GM20431 (cell line): ENCODE measurements at regions not wholly inside any gene's neighbourhood (a gene's known extent, or its start where the extent isn't known, plus 50 kb on each side); places are given as distances from the start of the nearest gene placed in this dataset.
"Not testable (repeated sequence)": the region's sequence is repeated elsewhere in the genome, so short reads cannot be mapped to it uniquely, and the experiment has no call there.

Experiments used
- in situ Hi-C: fragments of 300-500 bp; cut with MseI, MboI; formaldehyde crosslinking; loops from one replicate; pipeline ENCODE4 v1.15.0; 2020; ENCODE audit warnings: low sequenced_read_pairs; ENCODE audit not compliant: unreplicated experiment

DNA sequence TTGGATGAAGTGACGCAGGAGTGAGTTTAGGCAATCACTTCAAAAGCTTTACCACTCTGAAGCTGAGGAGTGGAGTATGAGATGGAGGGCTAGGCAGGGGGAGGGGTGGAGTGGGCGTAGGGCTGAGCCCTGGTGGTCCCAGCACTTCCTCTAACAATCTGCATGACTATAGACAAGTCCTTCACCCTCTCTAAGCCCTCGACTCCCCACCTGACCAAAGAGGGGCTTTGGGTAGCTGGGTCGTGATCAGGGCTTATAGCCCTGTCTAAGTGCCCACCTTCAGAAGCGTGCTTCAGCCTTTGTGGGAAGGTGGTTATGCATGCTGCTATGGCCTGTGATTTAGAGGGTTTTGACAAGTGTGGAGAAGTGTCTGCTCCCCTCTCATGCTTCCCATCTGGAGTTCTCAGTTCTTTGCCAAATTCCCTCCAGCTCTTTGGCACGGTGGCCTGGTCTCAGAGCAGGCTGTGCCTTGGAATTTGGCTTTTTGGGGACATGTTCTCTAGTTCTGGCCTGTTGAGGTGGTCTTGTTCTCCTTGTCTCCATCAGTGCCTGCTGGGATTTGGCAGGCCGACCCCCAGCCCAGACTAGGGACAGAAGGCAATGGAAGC is 53.0 kb downstream of the ACTBL2 start:
- in situ Hi-C loops, result no loop called here

DNA sequence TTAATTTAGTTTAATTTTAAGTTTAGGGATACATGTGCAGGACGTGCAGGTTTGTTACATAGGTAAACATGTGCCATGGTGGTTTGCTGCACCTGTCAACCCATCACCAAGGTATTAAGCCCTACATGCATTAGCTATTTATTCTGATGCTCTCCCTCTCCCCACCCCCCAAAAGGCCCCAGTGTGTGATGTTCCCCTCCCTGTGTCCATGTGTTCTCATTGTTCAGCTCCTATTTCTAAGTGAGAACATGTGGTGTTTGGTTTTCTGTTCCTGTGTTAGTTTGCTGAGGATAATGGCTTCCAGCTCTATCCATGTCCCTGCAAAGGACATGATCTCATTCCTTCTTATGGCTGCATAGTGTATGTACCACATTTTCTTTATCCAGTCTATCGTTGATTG is 53.6 kb downstream of the ACTBL2 start:
- in situ Hi-C loops, result not testable (repeated sequence)

DNA sequence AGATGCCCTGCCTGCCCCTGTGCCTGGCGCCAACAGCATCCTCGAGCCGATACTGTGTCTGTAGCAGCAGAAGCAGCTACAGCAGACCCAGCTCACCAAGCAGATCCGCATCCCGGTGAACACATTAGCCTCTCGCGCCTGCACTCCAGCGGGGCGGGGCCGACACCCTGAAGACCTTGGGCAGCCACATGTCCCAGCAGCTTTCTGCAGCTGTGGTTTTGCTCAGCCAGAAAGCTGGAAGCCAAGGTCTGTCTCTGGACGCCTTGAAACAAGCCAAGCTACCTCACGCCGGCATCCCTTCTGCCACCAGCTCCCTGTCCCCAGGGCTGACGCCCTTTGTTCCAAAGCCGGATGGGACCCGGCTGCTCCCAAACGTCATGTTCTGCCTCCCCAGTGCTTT is 59.6 kb downstream of the ACTBL2 start:
- in situ Hi-C loops, result no loop called here

DNA sequence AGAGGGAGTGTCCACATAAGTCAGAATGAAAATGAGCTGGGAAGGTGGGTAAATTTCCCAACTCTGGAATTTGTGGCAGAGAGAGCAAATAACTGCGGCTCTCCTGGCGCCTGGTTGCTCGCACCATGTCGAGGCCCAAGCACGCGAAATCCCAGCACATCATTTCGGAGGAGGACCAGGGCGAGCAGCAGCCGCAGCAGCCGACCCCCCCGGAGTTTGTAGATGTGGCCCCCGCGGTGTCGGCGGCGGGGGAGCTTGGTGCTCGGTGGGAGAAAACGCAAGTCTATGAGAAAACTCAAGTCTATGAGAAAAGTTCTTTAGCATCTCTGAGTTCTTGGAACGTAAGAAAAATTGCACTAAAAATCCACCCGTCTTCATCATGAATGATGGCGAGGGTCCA is 60.3 kb downstream of the ACTBL2 start:
- in situ Hi-C loops, result no loop called here

DNA sequence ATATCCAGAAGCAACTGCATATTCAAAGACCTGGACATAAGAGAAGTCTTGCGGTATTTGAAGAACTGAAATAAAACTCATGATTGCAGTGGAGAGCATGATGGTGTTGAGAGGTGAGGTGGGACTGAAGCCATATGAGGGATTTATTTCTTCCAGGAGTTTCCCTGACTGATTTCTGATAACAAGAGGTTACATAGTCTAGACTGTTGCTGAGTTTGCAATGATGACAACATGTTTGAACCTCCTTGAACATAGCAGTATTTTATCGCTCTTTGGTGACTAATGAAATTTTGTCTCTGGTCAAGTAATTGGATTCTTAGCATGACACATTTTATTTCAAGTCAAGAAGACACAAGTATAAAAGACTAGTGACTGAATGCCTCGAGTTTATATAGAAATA is 61.8 kb downstream of the ACTBL2 start:
- in situ Hi-C loops, result no loop called here

DNA sequence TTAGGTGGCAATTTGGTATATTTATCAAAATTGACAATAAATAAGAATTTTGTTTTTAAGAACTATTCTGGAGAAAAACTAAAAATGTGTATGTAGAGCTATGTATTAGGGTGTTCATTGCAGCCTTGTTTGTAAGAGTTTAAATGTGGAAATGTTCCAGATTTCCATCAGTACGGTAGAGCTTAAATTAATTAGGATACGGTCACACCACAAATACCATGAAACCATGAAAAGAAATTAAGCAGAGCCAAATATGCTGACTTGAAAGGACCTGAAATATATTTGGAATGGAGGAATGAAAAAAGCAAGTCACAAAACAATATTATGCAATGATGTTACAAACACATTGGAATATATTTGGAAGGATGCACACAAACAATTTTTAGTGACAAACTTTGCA is 64.6 kb downstream of the ACTBL2 start:
- in situ Hi-C loops, result no loop called here

DNA sequence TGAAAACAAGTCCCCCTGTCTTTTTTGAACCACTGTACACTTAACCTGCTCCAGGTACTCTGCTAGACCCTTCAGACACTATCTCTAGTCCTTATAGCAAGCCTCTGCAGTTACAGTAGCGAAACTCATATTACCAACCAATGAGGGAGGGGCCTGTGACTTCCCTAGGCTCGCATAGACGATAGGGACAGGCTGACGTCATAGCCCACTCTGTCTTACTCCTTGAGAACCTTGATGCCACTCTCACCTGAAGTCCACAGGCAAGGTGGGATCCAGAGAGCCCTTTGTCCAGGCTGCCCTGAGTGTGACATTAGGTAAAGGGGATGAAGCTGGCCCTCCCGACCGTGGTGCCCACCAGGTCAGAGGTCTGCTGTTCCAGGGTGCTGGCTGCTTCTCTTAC is 65.3 kb downstream of the ACTBL2 start:
- in situ Hi-C loops, result no loop called here

DNA sequence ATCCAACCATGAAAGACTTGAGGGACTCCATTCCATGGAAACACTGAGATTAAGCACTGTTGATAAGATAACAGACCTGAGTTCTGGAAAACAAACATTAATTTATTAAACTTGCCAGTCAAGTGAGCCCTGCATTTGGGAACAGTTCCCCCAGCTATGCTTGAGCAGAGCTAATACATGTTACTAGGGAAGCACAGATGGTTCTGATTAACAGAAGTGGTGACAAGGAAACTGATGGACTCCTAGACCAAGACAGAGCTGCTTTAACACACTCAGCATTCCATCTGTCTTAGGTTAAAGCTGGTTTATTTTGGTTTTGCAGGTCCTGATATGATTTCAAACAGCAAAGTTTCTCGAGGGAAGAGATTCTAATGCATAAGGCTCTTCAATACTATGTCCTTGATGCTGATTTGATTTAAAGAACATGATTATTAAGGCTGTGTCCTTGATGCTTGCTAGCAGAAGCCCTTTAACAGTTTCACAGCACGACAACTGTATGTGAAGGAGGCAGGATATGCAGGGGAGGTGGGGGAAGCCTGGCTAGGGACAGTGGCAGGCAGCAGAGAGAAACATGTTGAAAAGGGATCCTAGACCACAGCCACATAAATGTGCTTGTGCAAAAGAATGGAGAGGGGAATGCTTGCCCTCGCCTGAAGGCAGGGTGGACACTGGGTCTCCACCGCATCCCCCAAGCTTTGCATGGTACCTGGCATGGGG is 66.2 kb downstream of the ACTBL2 start:
- in situ Hi-C loops, result no loop called here

DNA sequence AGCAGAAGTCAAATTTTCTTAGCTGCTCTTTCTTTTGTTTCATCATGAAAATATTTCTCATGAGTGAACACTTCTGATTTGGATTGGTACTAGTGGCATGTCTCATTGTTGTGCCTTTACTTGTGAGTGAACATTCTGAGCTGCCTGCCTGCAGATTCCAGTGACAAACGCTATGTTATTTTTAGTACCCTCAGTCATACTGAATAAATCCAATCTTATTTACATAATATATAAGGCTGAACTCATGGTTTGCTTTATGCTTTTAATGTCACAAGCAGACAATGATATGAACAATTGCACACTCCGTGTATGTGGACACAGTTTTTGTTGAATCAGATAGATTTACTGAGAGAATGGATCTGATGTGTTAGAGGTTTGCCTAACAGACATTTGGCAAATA is 67.8 kb downstream of the ACTBL2 start:
- in situ Hi-C loops, result no loop called here

DNA sequence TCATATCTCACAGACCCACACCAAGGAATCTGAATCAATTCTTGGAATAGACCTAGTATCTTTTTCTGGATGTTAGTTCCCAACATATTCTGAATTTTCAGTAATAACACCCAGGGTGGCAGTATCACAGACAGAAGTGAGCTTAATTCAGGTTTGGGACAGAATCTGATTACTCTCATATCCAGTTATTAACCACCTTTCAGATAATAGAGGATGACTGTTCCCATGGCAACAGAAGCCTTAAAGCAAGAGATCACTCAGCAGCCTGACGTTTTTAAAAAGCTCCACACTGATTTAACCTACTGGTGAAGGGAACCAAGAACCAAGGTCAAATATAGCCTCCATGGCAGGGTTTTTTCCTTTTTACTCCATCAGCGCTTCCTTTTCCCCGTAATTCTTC is 68.4 kb downstream of the ACTBL2 start:
- in situ Hi-C loops, result no loop called here

DNA sequence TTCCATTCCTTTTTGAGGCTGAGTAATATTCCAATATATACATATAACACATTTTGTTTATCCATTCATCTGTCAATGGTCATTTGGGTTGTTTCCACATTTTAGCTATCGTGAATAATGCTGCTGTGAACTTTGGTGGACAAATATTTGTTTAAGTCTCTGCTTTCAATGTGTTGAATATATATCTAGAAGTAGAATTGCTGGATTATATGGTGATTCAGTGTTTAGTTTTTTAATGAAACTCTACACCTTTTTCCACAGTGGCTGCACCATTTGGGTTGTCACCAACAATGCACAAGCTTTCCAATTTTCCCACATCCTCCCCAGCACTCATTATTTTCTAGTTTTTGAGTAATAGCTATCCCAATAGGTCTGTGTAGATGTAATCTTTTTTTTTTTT is 69.5 kb downstream of the ACTBL2 start:
- in situ Hi-C loops, result no loop called here

DNA sequence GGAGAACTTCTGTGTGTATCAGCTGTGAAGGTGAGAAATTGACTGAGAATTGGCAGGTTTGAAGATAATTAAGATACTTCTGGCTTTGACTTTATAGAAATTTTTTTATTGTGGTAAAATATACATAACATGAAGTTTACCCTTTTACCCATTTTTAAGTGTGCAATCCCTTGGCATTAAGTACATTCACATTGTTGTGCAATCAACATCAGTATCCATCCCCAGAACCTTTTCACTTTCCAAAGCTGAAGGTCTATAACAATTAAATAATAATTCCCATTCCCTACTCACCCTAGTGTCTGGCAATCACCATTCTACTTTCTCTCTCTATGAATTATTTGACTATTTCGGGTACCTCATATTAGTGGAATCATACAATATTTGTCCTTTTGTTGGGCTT is 69.9 kb downstream of the ACTBL2 start:
- in situ Hi-C loops, result no loop called here

DNA sequence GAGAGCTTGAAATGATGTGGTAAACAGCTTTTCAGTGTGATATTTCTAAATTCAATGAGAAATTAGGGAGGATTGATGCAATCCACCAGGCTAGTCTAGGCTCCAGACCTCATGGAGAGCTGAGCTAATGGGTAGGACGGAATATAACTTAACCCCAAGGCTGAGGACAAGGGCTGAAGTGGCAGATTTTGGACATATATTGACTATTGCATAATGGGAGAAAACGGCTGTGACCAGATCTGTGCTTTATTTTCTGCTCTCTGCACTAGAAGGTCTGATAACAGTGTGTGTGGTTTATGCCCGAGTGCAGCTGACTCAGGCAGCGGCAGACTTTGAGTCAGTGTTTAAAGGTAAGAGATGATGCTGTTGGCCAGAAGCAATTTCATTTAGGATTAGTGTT is 70.6 kb downstream of the ACTBL2 start:
- in situ Hi-C loops, result no loop called here

DNA sequence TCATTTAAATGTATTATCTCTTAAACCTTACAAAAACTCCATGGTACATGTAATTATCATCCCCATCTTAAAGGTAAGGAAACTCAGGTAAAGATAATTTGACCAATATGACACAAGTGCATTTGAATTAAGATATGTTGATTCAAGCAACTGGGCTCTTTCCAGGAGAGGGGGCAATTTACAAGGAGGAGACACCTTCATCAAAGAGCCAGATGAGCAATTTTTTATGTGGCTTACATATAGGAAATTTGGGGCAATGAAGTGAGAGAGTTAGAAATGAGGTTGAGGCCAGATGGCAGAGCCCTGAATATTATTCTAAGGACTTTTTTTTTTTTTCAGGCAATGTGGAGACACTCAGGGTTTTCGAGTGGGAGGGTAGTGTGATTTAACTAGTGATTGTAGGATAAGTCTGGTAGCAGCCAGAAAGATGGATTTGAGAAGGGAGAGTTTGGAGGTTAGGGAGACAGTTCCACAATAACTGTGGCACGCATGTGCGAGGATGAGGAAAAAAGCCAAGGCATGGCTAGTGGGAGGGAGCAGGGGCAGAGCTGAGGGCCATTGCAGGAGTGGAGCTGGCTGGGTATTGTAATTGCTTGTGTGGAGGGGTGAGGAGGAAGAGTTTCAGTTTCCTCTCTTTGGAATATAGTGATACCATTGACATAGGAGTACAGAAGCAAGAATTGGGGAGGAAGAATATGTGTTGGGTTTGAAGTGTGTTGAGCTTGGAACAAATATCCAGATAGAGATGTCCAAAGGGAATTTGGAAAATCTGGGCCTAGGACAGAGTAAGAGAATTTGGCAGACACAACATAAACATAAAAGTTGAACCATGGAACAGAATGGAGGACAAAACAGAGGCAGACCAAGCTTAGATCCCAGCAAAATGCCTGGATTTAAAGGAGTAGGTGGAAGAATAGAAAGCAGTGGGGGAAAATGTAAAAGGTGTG is 72.0 kb downstream of the ACTBL2 start:
- in situ Hi-C loops, result no loop called here

DNA sequence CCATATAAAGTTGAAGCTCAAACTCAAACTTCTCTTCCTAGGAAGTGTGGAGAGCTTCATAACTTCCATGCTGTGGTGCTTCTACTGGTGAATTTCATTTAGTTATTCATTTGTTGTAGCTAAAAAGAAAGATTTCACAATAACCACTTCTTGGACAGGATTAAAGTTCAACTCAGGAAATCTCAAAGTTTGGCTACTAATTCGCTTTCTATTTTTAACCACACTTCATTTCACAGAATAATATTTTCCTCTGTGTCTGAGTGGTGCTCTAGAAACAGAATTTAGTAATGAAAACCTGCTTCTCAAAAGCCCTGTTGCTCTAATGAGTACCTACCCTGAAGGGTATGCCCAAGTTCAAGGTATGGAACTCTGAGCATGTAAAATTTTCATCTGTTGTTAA is 73.9 kb downstream of the ACTBL2 start:
- in situ Hi-C loops, result no loop called here

DNA sequence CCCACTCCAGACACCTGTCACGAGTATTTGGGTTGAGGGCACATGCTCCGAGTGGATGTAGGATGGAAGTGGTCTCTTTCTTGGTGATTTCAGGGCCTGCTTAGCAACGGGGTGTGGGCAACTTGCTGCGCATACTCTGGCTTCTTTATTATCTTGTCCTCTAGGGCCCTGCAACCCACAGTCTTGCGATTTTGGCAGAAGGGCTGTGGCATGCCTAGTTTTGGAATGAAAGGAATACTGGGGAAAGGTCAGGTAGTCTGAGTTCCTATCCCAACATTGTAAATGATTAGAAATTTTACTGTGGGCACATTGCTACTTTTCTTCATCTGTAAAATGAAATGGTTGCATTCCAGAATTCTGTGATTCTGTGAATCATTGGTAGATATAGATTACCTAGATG is 74.3 kb downstream of the ACTBL2 start:
- in situ Hi-C loops, result no loop called here

DNA sequence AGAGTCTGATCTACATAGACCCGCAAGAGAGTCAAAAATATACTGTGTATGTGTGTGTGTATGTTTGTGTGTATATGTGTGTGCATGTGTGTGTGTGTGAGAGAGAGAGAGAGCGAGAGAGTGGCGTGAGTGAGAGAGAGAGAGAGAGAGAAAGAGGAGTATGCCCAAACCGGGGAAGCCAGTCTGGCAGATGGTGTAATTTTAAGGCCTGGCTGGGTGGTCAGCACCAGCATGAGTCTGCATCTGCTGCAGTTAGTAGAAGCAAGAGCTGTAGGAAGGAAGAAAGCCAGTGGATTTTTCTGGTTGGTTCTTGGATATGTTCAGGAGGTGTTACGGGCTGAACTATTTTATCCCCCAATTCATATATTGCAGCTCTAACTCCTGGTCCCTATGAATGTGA is 75.2 kb downstream of the ACTBL2 start:
- in situ Hi-C loops, result no loop called here

DNA sequence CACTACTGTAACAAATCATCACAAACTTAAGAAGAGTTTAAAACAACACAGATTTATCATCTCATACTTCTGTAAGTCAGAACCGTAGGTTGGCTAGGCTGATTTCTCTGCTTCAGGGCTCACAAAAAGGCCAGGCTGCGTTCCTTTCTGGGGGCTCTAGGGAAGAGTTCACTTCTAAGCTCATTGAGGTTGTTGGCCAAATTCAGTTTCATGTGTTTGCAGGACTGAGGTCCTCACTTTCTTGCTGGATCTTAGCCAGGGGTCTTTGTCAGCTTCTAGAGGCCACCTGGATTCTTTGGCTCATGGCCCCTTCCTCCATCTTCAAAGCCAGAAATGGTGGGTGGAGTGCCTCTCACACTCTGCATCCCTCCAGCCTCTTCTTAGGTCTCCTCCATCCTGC is 76.0 kb downstream of the ACTBL2 start:
- in situ Hi-C loops, result no loop called here

DNA sequence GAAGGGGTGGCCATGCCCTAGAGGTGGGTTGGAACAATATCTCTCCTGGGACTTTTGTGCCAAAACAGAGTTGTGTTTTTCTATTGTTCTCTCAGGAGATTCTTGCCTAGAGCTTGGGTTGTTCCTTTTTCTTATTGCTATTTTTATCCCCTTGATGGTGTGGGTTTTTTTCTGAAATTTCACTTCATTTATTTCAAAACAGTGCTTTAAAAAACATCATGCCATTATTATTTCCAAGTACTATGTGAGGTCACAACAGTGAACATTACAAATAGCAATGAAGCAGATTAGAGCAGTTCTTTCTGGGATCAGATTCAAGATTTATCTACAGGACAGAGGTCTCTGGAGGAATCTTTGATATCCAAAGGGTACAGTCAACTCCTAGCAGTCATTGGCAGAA is 76.6 kb downstream of the ACTBL2 start:
- in situ Hi-C loops, result no loop called here

DNA sequence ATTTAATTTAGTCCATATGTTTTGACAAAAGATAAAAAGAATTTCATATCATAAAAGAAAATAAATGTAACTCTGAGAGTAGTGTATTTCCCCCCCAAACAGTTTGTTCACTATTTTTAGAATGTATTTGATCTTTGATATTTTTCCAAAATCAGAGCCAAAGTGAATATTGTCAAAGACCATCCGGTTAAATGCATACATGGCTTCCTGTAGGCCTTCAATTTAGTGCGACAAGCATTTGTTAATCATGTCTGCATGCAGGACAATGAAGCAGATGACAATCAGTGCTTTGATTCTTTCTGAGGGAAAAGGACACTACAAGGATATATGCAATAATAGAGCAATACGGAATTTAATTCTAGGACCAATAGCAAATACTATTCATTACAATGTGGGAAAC is 79.8 kb downstream of the ACTBL2 start:
- in situ Hi-C loops, result no loop called here

DNA sequence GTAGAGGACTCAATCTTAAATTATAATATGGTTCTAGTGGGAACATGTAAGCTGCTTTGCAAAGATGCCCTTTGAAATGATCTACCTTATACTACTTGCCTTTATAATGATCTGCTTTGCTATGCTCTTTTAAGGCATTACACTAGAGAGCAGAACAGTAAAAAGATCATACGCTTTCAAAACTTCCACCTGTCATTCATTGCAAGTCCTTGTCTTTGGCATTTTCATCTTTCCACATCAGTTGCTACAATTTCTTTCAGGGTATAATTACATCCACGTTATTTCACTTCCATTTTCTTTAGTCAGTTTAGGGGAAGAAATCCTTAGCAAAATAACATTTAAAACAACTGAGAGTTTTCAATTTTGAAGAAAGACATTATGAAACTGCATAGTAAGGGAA is 80.3 kb downstream of the ACTBL2 start:
- in situ Hi-C loops, result no loop called here
